Liver (tissue), 8 donors: ENCODE measurements at regions not wholly inside any gene's neighbourhood (a gene's known extent, or its start where the extent isn't known, plus 50 kb on each side); places are given as distances from the start of the nearest gene placed in this dataset.

ENCODE experiments used
- DNase-seq: peaks from one replicate; pipeline ENCODE4 v3.0.0-alpha.2; 2017; ENCODE audit warnings: low spot score
- H3K27ac ChIP-seq, 2 donors: one replicate each; pipeline ENCODE4 v1.7.0; 2013; ENCODE audit warnings: inconsistent platforms in 2 of 2, low read length in 2 of 2, control low read depth in 1 of 2, low read depth in 1 of 2, mild to moderate bottlenecking in 1 of 2
- H3K27me3 ChIP-seq, 4 donors: one replicate each; pipeline versions ENCODE4 v1.6.1 to v1.7.0; 2013; ENCODE audit warnings: low read length in 3 of 4, inconsistent platforms in 1 of 4, mild to moderate bottlenecking in 1 of 4, moderate library complexity in 1 of 4; ENCODE audit not compliant: control insufficient read depth in 4 of 4, insufficient read depth in 4 of 4
- H3K36me3 ChIP-seq, 4 donors: one replicate each; pipeline versions ENCODE4 v1.6.1 to v1.7.0; 2013; ENCODE audit warnings: low read length in 3 of 4, mild to moderate bottlenecking in 3 of 4, low read depth in 1 of 4, moderate library complexity in 1 of 4; ENCODE audit not compliant: control insufficient read depth in 4 of 4, insufficient read depth in 3 of 4
- H3K4me1 ChIP-seq, 4 donors: one replicate each; pipeline versions ENCODE4 v1.6.1 to v1.7.0; 2013; ENCODE audit warnings: low read length in 3 of 4, mild to moderate bottlenecking in 3 of 4, moderate library complexity in 1 of 4; ENCODE audit not compliant: control insufficient read depth in 4 of 4, insufficient read depth in 4 of 4
- H3K4me3 ChIP-seq, 3 donors: one replicate each; pipeline versions ENCODE4 v1.6.1 to v1.7.0; 2013; ENCODE audit warnings: low read length in 3 of 3, control low read depth in 1 of 3, low read depth in 1 of 3, mild to moderate bottlenecking in 1 of 3
- H3K9ac ChIP-seq, 2 donors: one replicate each; pipeline ENCODE4 v1.7.0; 2013; ENCODE audit warnings: low read length in 2 of 2, mild to moderate bottlenecking in 2 of 2, moderate library complexity in 2 of 2, control low read depth in 1 of 2, low read depth in 1 of 2
- H3K9me3 ChIP-seq, 4 donors: one replicate each; pipeline versions ENCODE4 v1.6.1 to v1.7.0; 2013; ENCODE audit warnings: low read length in 3 of 4; ENCODE audit not compliant: control insufficient read depth in 4 of 4
- ATF3 ChIP-seq: IDR thresholded peaks from 2 replicates; pipeline ENCODE4 v1.6.1; 2016; ENCODE audit warnings: antibody characterized with exemption
- CTCF ChIP-seq: fragments of 150-350 bp; IDR thresholded peaks from 2 replicates; pipeline ENCODE4 v1.5.1; 2017; ENCODE audit warnings: improper control_type of control experiment, low read depth, low read length; ENCODE audit not compliant: missing input control
- EGR1 ChIP-seq, 2 donors: IDR thresholded peaks; 2 replicates each; pipeline ENCODE4 v1.6.1; 2016 to 2018; ENCODE audit warnings: antibody characterized with exemption in 2 of 2, low read depth in 2 of 2
- FOXA1 ChIP-seq: IDR thresholded peaks from 2 replicates; pipeline ENCODE4 v1.6.1; 2016; ENCODE audit warnings: antibody characterized with exemption
- FOXA2 ChIP-seq: IDR thresholded peaks from 2 replicates; pipeline ENCODE4 v1.6.1; 2016; ENCODE audit warnings: antibody characterized with exemption
- GABPA ChIP-seq, 2 donors: IDR thresholded peaks in 1 of 2; conservative IDR thresholded peaks in 1 of 2; 2 replicates each; pipeline ENCODE4 v1.6.1; 2016; ENCODE audit warnings: antibody characterized with exemption in 2 of 2, mild to moderate bottlenecking in 1 of 2, moderate library complexity in 1 of 2
- HNF4A ChIP-seq, 2 donors: conservative IDR thresholded peaks; 2 replicates each; pipeline ENCODE4 v1.6.1; 2016; ENCODE audit warnings: antibody characterized with exemption in 2 of 2, mild to moderate bottlenecking in 2 of 2
- HNF4G ChIP-seq: IDR thresholded peaks from 2 replicates; pipeline ENCODE4 v1.6.1; 2016; ENCODE audit warnings: antibody characterized with exemption
- JUND ChIP-seq, 2 donors: IDR thresholded peaks; 2 replicates each; pipeline ENCODE4 v1.6.1; 2016; ENCODE audit warnings: antibody characterized with exemption in 2 of 2
- MAX ChIP-seq: IDR thresholded peaks from 2 replicates; pipeline ENCODE4 v1.6.1; 2016; ENCODE audit warnings: antibody characterized with exemption
- NR2F2 ChIP-seq: IDR thresholded peaks from 2 replicates; pipeline ENCODE4 v1.6.1; 2016; ENCODE audit warnings: antibody characterized with exemption
- RAD21 ChIP-seq, 2 donors: IDR thresholded peaks; 2 replicates each; pipeline ENCODE4 v1.6.1; 2016; ENCODE audit warnings: antibody characterized with exemption in 2 of 2, mild to moderate bottlenecking in 2 of 2
- REST ChIP-seq: IDR thresholded peaks from 2 replicates; pipeline ENCODE4 v1.6.1; 2016; ENCODE audit warnings: antibody characterized with exemption, mild to moderate bottlenecking
- RXRA ChIP-seq, 2 donors: IDR thresholded peaks; 2 replicates each; pipeline ENCODE4 v1.6.1; 2017 to 2018; ENCODE audit warnings: antibody characterized with exemption in 2 of 2, mild to moderate bottlenecking in 1 of 2
- SP1 ChIP-seq: IDR thresholded peaks from 2 replicates; pipeline ENCODE4 v1.6.1; 2018; ENCODE audit warnings: antibody characterized with exemption, mild to moderate bottlenecking
- TAF1 ChIP-seq: conservative IDR thresholded peaks from 2 replicates; pipeline ENCODE4 v1.6.1; 2016; ENCODE audit warnings: antibody characterized with exemption, mild to moderate bottlenecking
- YY1 ChIP-seq: IDR thresholded peaks from 2 replicates; pipeline ENCODE4 v1.6.1; 2016; ENCODE audit warnings: antibody characterized with exemption, mild to moderate bottlenecking
- ZBTB33 ChIP-seq: IDR thresholded peaks from 2 replicates; pipeline ENCODE4 v1.6.1; 2016; ENCODE audit warnings: antibody characterized with exemption
- WGBS: extraction: QIAGEN DNeasy Blood & Tissue Kit; methylation state at CpG from one replicate; pipeline ENCODE4 v1.1.7; 2013; 5-methylcytosine and 5-hydroxymethylcytosine counted together
- donor health status: healthy.
- donor health status: healthy.
- donor health status: healthy.
- donor health status: healthy.
- donor health status: healthy.

GRCh38 chr2:241974851-241975592 is 105.5 kb downstream of the RTP5 start:
- Histone ChIP-seq H3K4me3 (no peak overlapping the region), H3K36me3 (peaks cover 0 to 4% (median under 1%) of the 10 kb centered on the region in 4 donors), H3K9me3 (no peaks in the 10 kb centered on the region), H3K4me1 (no peaks in the 10 kb centered on the region), H3K27me3 (no peaks in the 10 kb centered on the region), H3K9ac (no peak overlapping the region), H3K27ac (no peak overlapping the region)
- WGBS = 92% methylated on average over 26 of the region's 26 CpGs
- TF ChIP-seq FOXA2 = no peak
- no peak for TF ChIP-seq HNF4G
- TF ChIP-seq YY1 = no peak
- no peak for TF ChIP-seq SP1
- no peak for TF ChIP-seq NR2F2
- TF ChIP-seq RAD21 (IDR thresholded peaks at IDR 0.05) = no peak
- TF ChIP-seq HNF4A (conservative IDR thresholded peaks at IDR 0.05) = no peak
- TF ChIP-seq JUND (IDR thresholded peaks at IDR 0.05) = no peak
- no peak for TF ChIP-seq CTCF
- no peak for TF ChIP-seq ATF3
- TF ChIP-seq EGR1 (IDR thresholded peaks at IDR 0.05; ENCODE audit: low read depth in 2 of 2) = no peak
- TF ChIP-seq MAX = no peak
- no peak for TF ChIP-seq TAF1
- TF ChIP-seq RXRA (IDR thresholded peaks at IDR 0.05) = no peak
- no peak for TF ChIP-seq GABPA (IDR thresholded peaks at IDR 0.05 in 1 of 2, conservative IDR thresholded peaks at IDR 0.05 in 1 of 2)
- TF ChIP-seq ZBTB33 = no peak
- TF ChIP-seq FOXA1 = no peak
- no peak for TF ChIP-seq REST
- DNase-seq = no peak
